SK-MEL-5 (cell line): ENCODE measurements at regions not wholly inside any gene's neighbourhood (a gene's known extent, or its start where the extent isn't known, plus 50 kb on each side); places are given as distances from the start of the nearest gene placed in this dataset.

Source experiments
- DNase-seq: peaks from one replicate; pipeline ENCODE4 v3.0.0-alpha.2; 2016; ENCODE audit warnings: low read depth, low spot score
- in situ Hi-C: cut with HindIII; loops from 2 replicates; pipeline ENCODE4 v1.10.0; 2016; ENCODE audit warnings: low sequenced_read_pairs, high pct_unique_total_duplicates, low pct_unique_long_range_greater_than_20kb

GRCh38 chr14:38749936-38750335 is 353.1 kb downstream of the SEC23A start:
- no peak for DNase-seq
- in situ Hi-C loops = no loop called here

DNA sequence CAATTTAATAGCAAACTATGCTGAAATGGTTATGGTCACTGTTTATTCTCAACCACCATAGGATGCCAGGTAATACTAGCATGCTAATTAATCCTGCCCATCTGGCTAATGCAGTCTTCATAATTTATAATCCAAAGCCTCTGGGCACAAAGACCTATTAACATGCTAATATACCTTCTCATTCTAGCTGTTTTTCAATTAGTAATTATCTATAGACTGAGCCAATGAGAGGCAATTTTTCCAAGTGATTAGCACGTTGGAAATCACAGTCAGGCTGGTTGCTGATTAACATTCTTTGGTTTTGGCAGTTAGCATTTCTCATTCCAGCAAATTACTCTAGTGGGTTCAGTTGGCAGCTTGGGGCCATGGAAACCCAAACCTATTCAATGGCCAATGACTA is 357.2 kb downstream of the SEC23A start:
- in situ Hi-C loops = no loop called here
- DNase-seq = no peak

GRCh38 chr14:38743966-38744584 is 359.0 kb downstream of the SEC23A start:
- no peak for DNase-seq
- in situ Hi-C loops = no loop called here

GRCh38 chr14:38737686-38738407 is 365.2 kb downstream of the SEC23A start:
- DNase-seq = no peak
- in situ Hi-C loops = no loop called here

GRCh38 chr14:38735005-38735404 is 368.0 kb downstream of the SEC23A start:
- DNase-seq = no peak
- in situ Hi-C loops = no loop called here

- in situ Hi-C loops = no loop called here
- no peak for DNase-seq
These were observed 371.1 kb downstream of the SEC23A start for GRCh38 chr14:38731962-38732361.

- no peak for DNase-seq
- in situ Hi-C loops = no loop called here
These were observed 372.6 kb downstream of the SEC23A start for GRCh38 chr14:38730420-38730819.

DNA sequence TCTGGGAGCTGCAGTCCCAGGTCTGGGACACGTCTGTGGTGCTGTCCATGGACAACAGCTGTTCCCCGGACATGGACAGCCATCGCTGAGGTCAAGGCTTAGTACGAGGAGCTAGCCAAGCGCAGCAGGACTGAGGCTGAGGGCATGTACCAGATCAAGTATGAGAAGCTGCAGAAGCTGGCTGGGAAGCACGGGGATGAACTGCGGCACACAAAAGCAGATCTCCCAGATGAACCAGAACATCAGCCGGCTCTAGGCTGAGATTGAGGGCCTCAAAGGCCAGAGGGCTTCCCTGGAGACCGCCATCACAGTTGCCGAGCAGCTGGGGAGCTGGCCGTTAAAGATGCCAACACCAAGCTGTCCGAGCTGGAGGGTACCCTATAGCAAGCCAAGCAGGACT is 375.3 kb downstream of the SEC23A start:
- in situ Hi-C loops = no loop called here
- no peak for DNase-seq

DNA sequence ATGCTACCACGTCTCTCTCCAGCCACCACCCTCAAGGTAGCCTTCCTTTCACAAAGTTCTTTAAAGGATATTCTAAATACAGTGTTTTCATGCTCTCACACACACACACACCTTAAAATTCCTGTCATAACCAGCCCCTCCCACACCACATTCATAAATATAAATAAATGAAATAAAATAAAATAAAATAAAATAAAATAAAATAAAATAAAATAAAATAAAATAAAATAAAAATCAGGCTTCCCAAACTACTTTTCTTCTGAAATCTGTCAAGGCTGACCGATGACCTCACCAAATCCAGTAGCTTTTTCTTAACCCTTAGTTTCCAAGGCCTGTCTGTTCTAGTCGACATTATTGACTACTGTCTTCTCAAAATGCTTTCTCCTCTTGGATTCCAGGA is 378.4 kb downstream of the SEC23A start:
- no peak for DNase-seq
- in situ Hi-C loops = no loop called here

- no peak for DNase-seq
- in situ Hi-C loops = no loop called here
These were observed 379.1 kb downstream of the SEC23A start for GRCh38 chr14:38723959-38724358.

DNA sequence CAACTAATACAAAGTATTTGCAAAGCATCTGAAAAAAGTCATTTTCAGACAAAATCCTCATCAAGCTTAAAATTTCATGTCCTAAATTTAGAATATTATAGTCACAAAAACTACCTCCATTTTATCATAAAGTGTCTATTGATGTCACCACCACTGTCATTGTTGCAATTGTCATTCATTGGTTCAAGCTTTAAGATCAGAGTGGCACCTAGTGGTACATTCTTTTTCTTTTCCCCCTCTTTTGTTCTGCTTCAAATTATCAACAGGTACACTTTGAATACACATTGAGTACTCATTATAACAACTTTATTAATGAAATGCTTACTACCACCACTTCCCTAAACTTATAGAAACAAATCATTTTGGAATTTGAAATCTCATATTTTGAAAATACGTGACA is 379.8 kb downstream of the SEC23A start:
- in situ Hi-C loops = no loop called here
- DNase-seq = no peak

- in situ Hi-C loops = no loop called here
- DNase-seq = peak; percentile 74
These were observed 381.1 kb downstream of the SEC23A start for GRCh38 chr14:38721822-38722431.

- in situ Hi-C loops = no loop called here
These were observed 384.5 kb downstream of the SEC23A start for GRCh38 chr14:38718519-38718918.

DNA sequence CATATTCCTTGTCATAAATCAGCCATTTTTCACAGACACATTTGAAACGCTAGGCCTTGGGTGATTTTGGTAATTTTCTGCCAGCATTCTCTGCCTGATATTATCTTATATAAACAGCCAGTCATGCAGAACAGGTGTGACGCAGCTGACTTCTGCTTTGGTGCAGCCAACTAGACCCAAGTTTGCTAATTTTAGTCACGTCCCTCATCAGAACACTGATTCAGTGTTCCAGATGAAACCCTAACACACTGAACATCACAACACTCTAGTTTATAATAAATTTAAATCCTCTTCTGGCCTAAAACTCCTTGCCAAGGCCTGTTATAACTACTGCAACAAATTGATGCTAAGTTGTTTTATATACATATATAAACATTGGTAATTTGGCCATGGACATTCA is 386.1 kb downstream of the SEC23A start:
- in situ Hi-C loops = no loop called here
- no peak for DNase-seq

More at GRCh38 chr14:38718519-38718918, 384.5 kb downstream of the SEC23A start:
- no peak for DNase-seq

DNA sequence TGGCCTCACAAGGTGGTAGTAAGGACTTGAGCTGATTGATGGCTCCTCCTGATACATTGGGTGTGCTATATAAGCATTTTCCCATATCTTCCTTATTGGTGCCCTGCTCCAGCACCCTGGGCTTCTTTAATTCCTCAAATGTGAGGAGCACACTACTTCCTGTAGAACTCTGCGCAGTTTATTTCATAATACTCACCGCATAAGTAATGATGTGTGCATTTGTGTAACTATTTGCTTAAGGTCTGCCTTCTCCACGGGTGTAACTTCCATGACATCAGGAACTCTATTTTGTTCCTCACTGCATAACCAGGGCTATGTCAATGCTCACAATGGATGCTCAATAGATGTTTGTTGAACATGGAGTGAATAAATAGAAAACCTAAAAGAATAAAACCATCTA is 392.2 kb downstream of the SEC23A start:
- in situ Hi-C loops = no loop called here
- DNase-seq = no peak

- DNase-seq = no peak
- in situ Hi-C loops = no loop called here
These were observed 392.8 kb downstream of the SEC23A start for GRCh38 chr14:38710196-38710595.

DNA sequence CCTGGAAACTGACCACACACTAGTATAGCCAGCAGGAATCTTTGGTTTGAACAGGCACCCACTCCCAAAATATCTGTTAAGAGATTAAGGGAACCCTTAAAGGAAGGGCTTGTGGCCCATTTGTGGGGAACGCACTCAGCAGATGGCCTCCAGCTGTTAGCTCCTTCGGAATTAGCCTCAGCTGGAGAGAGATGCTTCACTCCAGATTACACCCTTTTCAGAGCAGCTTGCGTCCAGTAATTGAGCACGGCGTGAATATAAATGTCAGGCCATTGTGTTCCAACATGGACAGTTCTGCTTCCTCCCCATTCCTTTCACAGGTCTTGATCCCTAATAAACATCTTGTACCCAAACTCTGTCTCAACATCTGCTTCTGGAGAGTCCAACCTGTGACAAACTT is 397.8 kb downstream of the SEC23A start:
- DNase-seq = no peak
- in situ Hi-C loops = no loop called here

DNA sequence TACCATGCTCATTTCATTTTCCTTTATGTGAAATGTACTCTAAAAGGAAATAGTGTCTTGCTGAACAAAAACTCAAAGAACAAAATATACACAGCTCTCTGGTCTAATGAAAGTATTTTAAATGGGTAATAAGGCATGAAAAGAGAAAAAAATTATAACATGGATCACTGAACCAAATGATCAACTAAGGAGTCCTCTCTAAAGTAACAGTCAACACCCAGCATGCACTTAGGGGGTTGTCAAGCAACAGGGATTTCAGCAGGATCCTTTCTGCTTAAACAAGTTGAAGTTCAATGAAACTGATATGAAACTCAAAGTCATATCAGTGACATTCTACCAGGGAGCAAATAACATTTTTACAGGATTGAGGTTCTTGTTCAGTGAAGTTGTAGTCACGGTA is 398.8 kb downstream of the SEC23A start:
- DNase-seq = no peak
- in situ Hi-C loops = no loop called here

DNA sequence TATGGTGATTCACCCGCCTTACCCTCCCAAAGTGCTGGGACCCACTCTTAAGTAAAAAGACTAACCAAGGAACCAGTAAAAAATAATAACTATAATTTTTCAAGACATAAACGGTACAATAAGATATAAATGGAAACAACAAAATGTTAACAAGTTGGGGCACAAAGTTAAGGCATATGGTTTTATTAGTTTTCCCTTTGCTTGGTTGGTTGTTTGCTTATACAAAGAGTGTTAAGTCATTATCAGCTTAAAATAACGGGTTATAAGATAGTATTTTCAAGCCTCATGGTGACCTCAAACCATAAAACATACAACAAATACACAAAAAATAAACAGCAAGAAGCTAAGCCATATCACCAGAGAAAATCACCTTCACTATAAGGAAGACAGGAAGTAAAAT is 406.1 kb downstream of the SEC23A start:
- no peak for DNase-seq
- in situ Hi-C loops = no loop called here
